Gastroesophageal sphincter (tissue), 3 donors: ENCODE measurements at regions not wholly inside any gene's neighbourhood (a gene's known extent, or its start where the extent isn't known, plus 50 kb on each side); places are given as distances from the start of the nearest gene placed in this dataset.

ENCODE experiments used
- CTCF ChIP-seq, 4 experiments: fragments of 200-600 bp in 2 of 4; fragments of 450-650 bp in 2 of 4; sonication (generic) in 1 of 4; IDR thresholded peaks; one replicate each; pipeline ENCODE4 v1.5.1; 2017 to 2019; ENCODE audit warnings: antibody characterized with exemption in 4 of 4, mild to moderate bottlenecking in 2 of 4, moderate library complexity in 2 of 4
- EP300 ChIP-seq: sonication (generic); formaldehyde crosslinking; IDR thresholded peaks from one replicate; pipeline ENCODE4 v1.6.1; 2017; ENCODE audit warnings: antibody characterized with exemption, mild to moderate bottlenecking

GRCh38 chr1:188117436-188117835 is 1288.7 kb downstream of the PLA2G4A start:
- TF ChIP-seq CTCF (IDR thresholded peaks at IDR 0.05) = no peak
- TF ChIP-seq EP300 = no peak
